ENCODE measurements at regions not wholly inside any gene's neighbourhood (a gene's known extent, or its start where the extent isn't known, plus 50 kb on each side); places are given as distances from the start of the nearest gene placed in this dataset.

DNA sequence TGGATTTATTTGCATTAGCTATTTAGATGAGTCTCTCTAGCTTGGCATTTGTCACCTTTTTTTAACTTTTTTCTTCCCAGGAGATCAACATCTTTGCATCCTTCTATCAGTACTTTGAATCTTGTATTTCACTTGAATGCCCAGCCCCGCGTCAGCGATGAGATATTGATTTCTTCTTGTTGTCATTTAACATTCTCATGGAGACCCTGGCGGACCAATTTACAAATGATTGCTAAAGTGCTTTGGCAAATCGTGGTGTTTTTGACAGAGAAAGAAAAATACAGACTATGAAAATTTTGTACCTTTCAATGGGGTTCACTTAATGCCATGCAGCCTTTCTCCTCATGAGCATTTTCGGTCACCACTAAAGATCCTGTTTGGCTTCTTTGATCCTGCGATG is 269.7 kb downstream of the ABCC12 start:
- Histone ChIP-seq H3K36me3 (ENCODE audit: control insufficient read depth, insufficient read depth, low read length) (no peaks in the 10 kb centered on the region), H3K9ac (ENCODE audit: insufficient read depth in 1 of 2, low read depth in 2 of 2, low read length in 2 of 2) (no peak overlapping the region), H3K9me3 (replicated peaks; ENCODE audit: control insufficient read depth, insufficient read depth, low read depth, low read length) (no peaks in the 10 kb centered on the region), H4K20me1 (replicated peaks; ENCODE audit: control insufficient read depth, insufficient read depth, low read length) (no peaks in the 10 kb centered on the region), H3K4me2 (ENCODE audit: insufficient read depth, low read length) (no peak overlapping the region), H3K27ac (ENCODE audit: extremely low read depth, low read depth, low read length) (no peak overlapping the region), H3K79me2 (ENCODE audit: control insufficient read depth, insufficient read depth, low read length) (no peaks in the 10 kb centered on the region), H3K4me1 (replicated peaks in 1 of 2; ENCODE audit: control insufficient read depth in 2 of 2, insufficient read depth in 2 of 2, low read length in 2 of 2) (no peaks in the 10 kb centered on the region), H3K27me3 (ENCODE audit: control insufficient read depth in 2 of 2, insufficient read depth in 2 of 2, low read length in 2 of 2) (peaks cover 0 to 5% of the 10 kb centered on the region in 2 experiments; a peak in 1 of 5 replicates), H3K9me1 (ENCODE audit: control insufficient read depth, insufficient read depth, low read length) (no peaks in the 10 kb centered on the region), H3K4me3 (no peak overlapping the region), H2AFZ (ENCODE audit: low read depth, low read length) (no peak overlapping the region)
- FAIRE-seq (no peak), ATAC-seq (no peak), DNase-seq (ENCODE audit: extremely low read depth in 1 of 4, low spot score in 3 of 4) (no peak)
- in situ Hi-C loops (cut with MboI) (no loop called here), intact Hi-C loops (cut with micrococcal nuclease) (no loop called here)
- ChIA-PET CTCF (ENCODE audit: low intra/inter-chr PET ratio) (no interaction called here), POLR2A (no interaction called here)
- no TSS peak for BruUV-seq (replicated peaks)
- no peak for TF ChIP-seq PCBP2 (IDR thresholded peaks at IDR 0.05; ENCODE audit: low read depth, low read length, poor library complexity, severe bottlenecking)
- TF ChIP-seq SIN3B (IDR thresholded peaks at IDR 0.05; ENCODE audit: low read depth) = no peak
- no peak for TF ChIP-seq RUNX1 (IDR thresholded peaks at IDR 0.05; ENCODE audit: low read depth)
- no peak for TF ChIP-seq CBX3 (IDR thresholded peaks at IDR 0.05; ENCODE audit: borderline replicate concordance in 1 of 2, low read length in 2 of 2)
- TF ChIP-seq ETV6 (IDR thresholded peaks at IDR 0.05; ENCODE audit: borderline replicate concordance in 1 of 2, low read depth in 2 of 2, low read length in 1 of 2) = no peak
- TF ChIP-seq ETV6 (CRISPR knock-in tag; IDR thresholded peaks at IDR 0.05; ENCODE audit: borderline replicate concordance) = no peak
- TF ChIP-seq ZNF263 (CRISPR knock-in tag; IDR thresholded peaks at IDR 0.05; ENCODE audit: borderline replicate concordance) = no peak
- no peak for TF ChIP-seq ZNF76 (CRISPR knock-in tag; IDR thresholded peaks at IDR 0.05; ENCODE audit: borderline replicate concordance)
- TF ChIP-seq, protein P1, sequence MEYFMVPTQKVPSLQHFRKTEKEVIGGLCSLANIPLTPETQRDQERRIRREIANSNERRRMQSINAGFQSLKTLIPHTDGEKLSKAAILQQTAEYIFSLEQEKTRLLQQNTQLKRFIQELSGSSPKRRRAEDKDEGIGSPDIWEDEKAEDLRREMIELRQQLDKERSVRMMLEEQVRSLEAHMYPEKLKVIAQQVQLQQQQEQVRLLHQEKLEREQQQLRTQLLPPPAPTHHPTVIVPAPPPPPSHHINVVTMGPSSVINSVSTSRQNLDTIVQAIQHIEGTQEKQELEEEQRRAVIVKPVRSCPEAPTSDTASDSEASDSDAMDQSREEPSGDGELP (CRISPR knock-in tag; IDR thresholded peaks at IDR 0.05; ENCODE audit: borderline replicate concordance) = no peak
- TF ChIP-seq EZH2 (IDR thresholded peaks at IDR 0.05; ENCODE audit: borderline replicate concordance, low read depth, low read length) = no peak
- no peak for TF ChIP-seq SMARCA4 (IDR thresholded peaks at IDR 0.05)
- TF ChIP-seq JUN (IDR thresholded peaks at IDR 0.05; ENCODE audit: borderline replicate concordance, low read depth, low read length) = no peak
- no peak for TF ChIP-seq JUN (CRISPR knock-in tag; IDR thresholded peaks at IDR 0.05; ENCODE audit: borderline replicate concordance)
- TF ChIP-seq EHMT2 (IDR thresholded peaks at IDR 0.05) = no peak
- TF ChIP-seq SIX5 (IDR thresholded peaks at IDR 0.05; ENCODE audit: borderline replicate concordance in 1 of 2, insufficient read depth in 1 of 2, low read depth in 1 of 2, low read length in 2 of 2) = no peak
- TF ChIP-seq, protein P2, sequence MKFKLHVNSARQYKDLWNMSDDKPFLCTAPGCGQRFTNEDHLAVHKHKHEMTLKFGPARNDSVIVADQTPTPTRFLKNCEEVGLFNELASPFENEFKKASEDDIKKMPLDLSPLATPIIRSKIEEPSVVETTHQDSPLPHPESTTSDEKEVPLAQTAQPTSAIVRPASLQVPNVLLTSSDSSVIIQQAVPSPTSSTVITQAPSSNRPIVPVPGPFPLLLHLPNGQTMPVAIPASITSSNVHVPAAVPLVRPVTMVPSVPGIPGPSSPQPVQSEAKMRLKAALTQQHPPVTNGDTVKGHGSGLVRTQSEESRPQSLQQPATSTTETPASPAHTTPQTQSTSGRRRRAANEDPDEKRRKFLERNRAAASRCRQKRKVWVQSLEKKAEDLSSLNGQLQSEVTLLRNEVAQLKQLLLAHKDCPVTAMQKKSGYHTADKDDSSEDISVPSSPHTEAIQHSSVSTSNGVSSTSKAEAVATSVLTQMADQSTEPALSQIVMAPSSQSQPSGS (CRISPR knock-in tag; IDR thresholded peaks at IDR 0.05) = no peak
- TF ChIP-seq ZNF311 (CRISPR knock-in tag; IDR thresholded peaks at IDR 0.05) = no peak
- TF ChIP-seq POU5F1 (IDR thresholded peaks at IDR 0.05; ENCODE audit: borderline replicate concordance, low read depth, low read length, partially characterized antibody) = no peak
- no peak for TF ChIP-seq ZNF133 (CRISPR knock-in tag; IDR thresholded peaks at IDR 0.05)
- TF ChIP-seq, protein P3, sequence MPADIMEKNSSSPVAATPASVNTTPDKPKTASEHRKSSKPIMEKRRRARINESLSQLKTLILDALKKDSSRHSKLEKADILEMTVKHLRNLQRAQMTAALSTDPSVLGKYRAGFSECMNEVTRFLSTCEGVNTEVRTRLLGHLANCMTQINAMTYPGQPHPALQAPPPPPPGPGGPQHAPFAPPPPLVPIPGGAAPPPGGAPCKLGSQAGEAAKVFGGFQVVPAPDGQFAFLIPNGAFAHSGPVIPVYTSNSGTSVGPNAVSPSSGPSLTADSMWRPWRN (IDR thresholded peaks at IDR 0.05; ENCODE audit: low read depth) = no peak
- 1% methylated on average over 7 of the region's 7 CpGs for WGBS (ENCODE audit: insufficient coverage, low coverage, missing lambda C conversion rate)
